Activated naive CD8-positive, alpha-beta T cell treated with anti-CD3 and anti-CD28 coated beads, Interleukin-2, amount 10 ng/mL, durations not matched to agents 7 days and 5 days (primary cell): ENCODE measurements at regions not wholly inside any gene's neighbourhood (a gene's known extent, or its start where the extent isn't known, plus 50 kb on each side); places are given as distances from the start of the nearest gene placed in this dataset.

Experiments used
- ATAC-seq: fragments of 150-1000 bp; cut with Tn5 transposase; one replicate; pipeline ENCODE4 v1.10.0; 2021; ENCODE audit warnings: low read depth, moderate library complexity
- POLR2A ChIA-PET: fragments of 350-600 bp; sonication (Branson Sonifier 250); formaldehyde crosslinking; loops from one replicate; lab custom pipeline; 2021; ENCODE audit warnings: antibody characterized with exemption; lab: Charles Lee
- DNase-seq: peaks from one replicate; pipeline ENCODE4 v3.0.0; 2021
- H3K27ac Mint-ChIP-seq: one replicate; pipeline ENCODE4 v1.8.0; 2022; ENCODE audit warnings: mild to moderate bottlenecking, mixed read lengths
- H3K27me3 Mint-ChIP-seq: one replicate; pipeline ENCODE4 v1.8.0; 2022; ENCODE audit warnings: mild to moderate bottlenecking, moderate library complexity, mixed read lengths
- H3K36me3 Mint-ChIP-seq: one replicate; pipeline ENCODE4 v1.8.0; 2021; ENCODE audit warnings: mild to moderate bottlenecking, mixed read lengths
- H3K4me1 Mint-ChIP-seq: one replicate; pipeline ENCODE4 v1.8.0; 2021; ENCODE audit warnings: mixed read lengths
- H3K4me3 Mint-ChIP-seq: one replicate; pipeline ENCODE4 v1.8.0; 2022; ENCODE audit warnings: mild to moderate bottlenecking, moderate library complexity, mixed read lengths
- H3K9me3 Mint-ChIP-seq: one replicate; pipeline ENCODE4 v1.8.0; 2021; ENCODE audit warnings: mixed read lengths

- POLR2A ChIA-PET, result no interaction called here
- Mint-ChIP-seq H3K27me3 (peaks cover 2% of the 10 kb centered on the region), H3K4me1 (no peaks in the 10 kb centered on the region), H3K9me3 (peaks cover 12% of the 10 kb centered on the region), H3K27ac (no peak overlapping the region), H3K4me3 (no peak overlapping the region), H3K36me3 (no peaks in the 10 kb centered on the region)
- DNase-seq, result no peak
- ATAC-seq, result no peak
These were observed 111.9 kb upstream of the SEC14L1 start for GRCh38 chr17:77028900-77029299.

- Mint-ChIP-seq H3K27ac (no peak overlapping the region), H3K9me3 (peaks cover 6% of the 10 kb centered on the region), H3K27me3 (peaks cover 20% of the 10 kb centered on the region), H3K4me3 (no peak overlapping the region), H3K4me1 (peaks cover 2% of the 10 kb centered on the region), H3K36me3 (no peaks in the 10 kb centered on the region)
- ATAC-seq (no peak), DNase-seq (no peak)
- POLR2A ChIA-PET, result no interaction called here
These were observed 107.8 kb upstream of the SEC14L1 start for GRCh38 chr17:77032929-77033328.

GRCh38 chr17:77033892-77034404, 106.8 kb upstream of the SEC14L1 start:
- H3K4me1 Mint-ChIP-seq, result peaks cover 2% of the 10 kb centered on the region
- POLR2A ChIA-PET, result no interaction called here
- DNase-seq (no peak), ATAC-seq (no peak)
- peaks cover 6% of the 10 kb centered on the region for H3K9me3 Mint-ChIP-seq
- H3K4me3 Mint-ChIP-seq, result no peak overlapping the region
- H3K27me3 Mint-ChIP-seq, result peaks cover 25% of the 10 kb centered on the region
- H3K27ac Mint-ChIP-seq, result no peak overlapping the region
- H3K36me3 Mint-ChIP-seq, result no peaks in the 10 kb centered on the region

GRCh38 chr17:77034677-77035424, 105.9 kb upstream of the SEC14L1 start:
- Mint-ChIP-seq H3K27me3 (peaks cover 25% of the 10 kb centered on the region), H3K36me3 (no peaks in the 10 kb centered on the region), H3K9me3 (peaks cover 6% of the 10 kb centered on the region), H3K27ac (no peak overlapping the region), H3K4me3 (no peak overlapping the region), H3K4me1 (peaks cover 2% of the 10 kb centered on the region)
- POLR2A ChIA-PET, result no interaction called here
- ATAC-seq, result no peak
- no peak for DNase-seq

GRCh38 chr17:77035526-77035925, 105.2 kb upstream of the SEC14L1 start:
- ATAC-seq, result no peak
- POLR2A ChIA-PET, result no interaction called here
- H3K27me3 Mint-ChIP-seq, result peaks cover 25% of the 10 kb centered on the region

GRCh38 chr17:77036136-77036840, 104.5 kb upstream of the SEC14L1 start:
- no peak for ATAC-seq
- Mint-ChIP-seq H3K4me1 (peaks cover 2% of the 10 kb centered on the region), H3K27ac (no peak overlapping the region), H3K27me3 (peaks cover 25% of the 10 kb centered on the region), H3K36me3 (no peaks in the 10 kb centered on the region), H3K9me3 (peaks cover 3% of the 10 kb centered on the region), H3K4me3 (no peak overlapping the region)
- POLR2A ChIA-PET, result no interaction called here
- no peak for DNase-seq

More at GRCh38 chr17:77035526-77035925, 105.2 kb upstream of the SEC14L1 start:
- no peak for DNase-seq
- H3K36me3 Mint-ChIP-seq, result no peaks in the 10 kb centered on the region
- H3K27ac Mint-ChIP-seq, result no peak overlapping the region
- H3K4me1 Mint-ChIP-seq, result peaks cover 2% of the 10 kb centered on the region
- H3K9me3 Mint-ChIP-seq, result peaks cover 6% of the 10 kb centered on the region
- no peak overlapping the region for H3K4me3 Mint-ChIP-seq

- Mint-ChIP-seq H3K36me3 (no peaks in the 10 kb centered on the region), H3K4me3 (no peak overlapping the region), H3K9me3 (peaks cover 2% of the 10 kb centered on the region), H3K4me1 (peaks cover 2% of the 10 kb centered on the region), H3K27me3 (peaks cover 25% of the 10 kb centered on the region), H3K27ac (no peak overlapping the region)
- no peak for DNase-seq
- no peak for ATAC-seq
- POLR2A ChIA-PET, result no interaction called here
These were observed 103.9 kb upstream of the SEC14L1 start for GRCh38 chr17:77036841-77037381.

GRCh38 chr17:77037943-77038342, 102.8 kb upstream of the SEC14L1 start:
- Mint-ChIP-seq H3K27me3 (peaks cover 25% of the 10 kb centered on the region), H3K4me3 (no peak overlapping the region), H3K9me3 (no peaks in the 10 kb centered on the region), H3K27ac (no peak overlapping the region), H3K4me1 (peaks cover 2% of the 10 kb centered on the region), H3K36me3 (no peaks in the 10 kb centered on the region)
- POLR2A ChIA-PET, result no interaction called here
- no peak for ATAC-seq
- no peak for DNase-seq

GRCh38 chr17:77038884-77039555, 101.7 kb upstream of the SEC14L1 start:
- Mint-ChIP-seq H3K27me3 (peaks cover 25% of the 10 kb centered on the region), H3K4me1 (peaks cover 2% of the 10 kb centered on the region), H3K9me3 (no peaks in the 10 kb centered on the region), H3K27ac (no peak overlapping the region), H3K36me3 (no peaks in the 10 kb centered on the region), H3K4me3 (no peak overlapping the region)
- no peak for ATAC-seq
- POLR2A ChIA-PET, result no interaction called here
- DNase-seq, result no peak

- H3K27ac Mint-ChIP-seq, result no peak overlapping the region
- H3K36me3 Mint-ChIP-seq, result no peaks in the 10 kb centered on the region
- peaks cover 11% of the 10 kb centered on the region for H3K27me3 Mint-ChIP-seq
- no peaks in the 10 kb centered on the region for H3K9me3 Mint-ChIP-seq
- ATAC-seq, result no peak
- no peaks in the 10 kb centered on the region for H3K4me1 Mint-ChIP-seq
- POLR2A ChIA-PET, result no interaction called here
- no peak for DNase-seq
- H3K4me3 Mint-ChIP-seq, result no peak overlapping the region
These were observed 98.1 kb upstream of the SEC14L1 start for GRCh38 chr17:77042476-77043231.

GRCh38 chr17:77045441-77046041, 95.2 kb upstream of the SEC14L1 start:
- DNase-seq (no peak), ATAC-seq (no peak)
- no peak overlapping the region for H3K27ac Mint-ChIP-seq
- H3K36me3 Mint-ChIP-seq, result no peaks in the 10 kb centered on the region
- H3K4me3 Mint-ChIP-seq, result no peak overlapping the region
- no peaks in the 10 kb centered on the region for H3K4me1 Mint-ChIP-seq
- H3K27me3 Mint-ChIP-seq, result peaks cover 3% of the 10 kb centered on the region
- POLR2A ChIA-PET, result no interaction called here
- no peaks in the 10 kb centered on the region for H3K9me3 Mint-ChIP-seq

GRCh38 chr17:77049440-77049839, 91.3 kb upstream of the SEC14L1 start:
- POLR2A ChIA-PET, result no interaction called here
- H3K27ac Mint-ChIP-seq, result no peak overlapping the region
- DNase-seq (no peak), ATAC-seq (no peak)
- peaks cover 5% of the 10 kb centered on the region for H3K27me3 Mint-ChIP-seq
- no peaks in the 10 kb centered on the region for H3K36me3 Mint-ChIP-seq
- H3K4me3 Mint-ChIP-seq, result no peak overlapping the region
- no peaks in the 10 kb centered on the region for H3K9me3 Mint-ChIP-seq
- no peaks in the 10 kb centered on the region for H3K4me1 Mint-ChIP-seq
